CD14-positive monocyte (primary cell): ENCODE measurements at regions not wholly inside any gene's neighbourhood (a gene's known extent, or its start where the extent isn't known, plus 50 kb on each side); places are given as distances from the start of the nearest gene placed in this dataset.

ENCODE experiments used
- DNase-seq, 3 donors: peaks; one replicate each; pipeline ENCODE4 v3.0.0-alpha.2; 2011 to 2022
- H2AFZ ChIP-seq: 2 replicates; pipeline ENCODE4 v1.6.0; 2012; ENCODE audit warnings: mild to moderate bottlenecking, low read depth, low read length, inconsistent platforms; ENCODE audit not compliant: insufficient read depth, poor library complexity, severe bottlenecking
- H3K27ac ChIP-seq, 2 donors: 1 replicate in 1 of 2; 2 replicates in 1 of 2; pipeline ENCODE4 v1.5.1; 2012 to 2013; ENCODE audit warnings: low read length in 2 of 2, control low read depth in 1 of 2, inconsistent platforms in 1 of 2, low read depth in 1 of 2, mild to moderate bottlenecking in 1 of 2
- H3K27me3 ChIP-seq, 2 donors: one replicate each; pipeline versions ENCODE4 v1.6.0 to v1.6.1; 2011 to 2013; ENCODE audit warnings: low read length in 2 of 2; ENCODE audit not compliant: control insufficient read depth in 2 of 2, insufficient read depth in 2 of 2
- H3K36me3 ChIP-seq, 2 donors: replicated peaks in 1 of 2; 1 replicate in 1 of 2; 2 replicates in 1 of 2; pipeline versions ENCODE4 v1.5.1 to v1.6.1; 2012 to 2013; ENCODE audit warnings: low read length in 2 of 2, control low read depth in 1 of 2, inconsistent platforms in 1 of 2, mild to moderate bottlenecking in 1 of 2; ENCODE audit not compliant: insufficient read depth in 2 of 2, control insufficient read depth in 1 of 2
- H3K4me1 ChIP-seq, 2 donors: 1 replicate in 1 of 2; 2 replicates in 1 of 2; pipeline versions ENCODE4 v1.5.1 to v1.6.1; 2012 to 2013; ENCODE audit warnings: low read length in 2 of 2, control low read depth in 1 of 2, inconsistent platforms in 1 of 2, mild to moderate bottlenecking in 1 of 2, moderate library complexity in 1 of 2; ENCODE audit not compliant: insufficient read depth in 2 of 2, control insufficient read depth in 1 of 2
- H3K4me2 ChIP-seq: replicated peaks from 2 replicates; pipeline ENCODE3; 2012; ENCODE audit warnings: low read length, moderate library complexity, mild to moderate bottlenecking; ENCODE audit not compliant: poor library complexity, severe bottlenecking; ENCODE audit errors: extremely low read depth
- H3K4me3 ChIP-seq, 3 experiments: fragments of 200-600 bp in 1 of 3; sonication (generic) in 1 of 3; replicated peaks in 1 of 3; 1 replicate in 2 of 3; 2 replicates in 1 of 3; pipeline ENCODE4 v1.5.1; 2011 to 2013; ENCODE audit warnings: low read length in 3 of 3, mild to moderate bottlenecking in 3 of 3, control low read depth in 2 of 3, low read depth in 2 of 3, inconsistent platforms in 1 of 3, moderate library complexity in 1 of 3
- H3K79me2 ChIP-seq: 2 replicates; pipeline ENCODE4 v1.6.0; 2012; ENCODE audit warnings: mild to moderate bottlenecking, control low read depth, inconsistent platforms, low read length, moderate library complexity; ENCODE audit not compliant: insufficient read depth
- H3K9ac ChIP-seq: 2 replicates; pipeline ENCODE4 v1.6.0; 2017; ENCODE audit warnings: low read length, mild to moderate bottlenecking; ENCODE audit not compliant: insufficient read depth, poor library complexity, severe bottlenecking
- H3K9me3 ChIP-seq, 2 donors: replicated peaks in 1 of 2; 1 replicate in 1 of 2; 2 replicates in 1 of 2; pipeline versions ENCODE4 v1.5.1 to v1.6.1; 2012 to 2013; ENCODE audit warnings: low read length in 2 of 2, control low read depth in 1 of 2; ENCODE audit not compliant: control insufficient read depth in 1 of 2, insufficient read depth in 1 of 2
- H4K20me1 ChIP-seq: 2 replicates; pipeline ENCODE4 v1.6.0; 2012; ENCODE audit warnings: mild to moderate bottlenecking, low read length, control low read depth, moderate library complexity; ENCODE audit not compliant: insufficient read depth
- H3K27ac Mint-ChIP-seq, 7 donors: one replicate each; pipeline ENCODE4 v1.8.0; 2020; ENCODE audit warnings: mild to moderate bottlenecking in 7 of 7, mixed read lengths in 7 of 7, moderate library complexity in 6 of 7, inconsistent platforms in 2 of 7
- H3K27me3 Mint-ChIP-seq, 3 donors: one replicate each; pipeline ENCODE4 v1.8.0; 2021 to 2022; ENCODE audit warnings: low read depth in 3 of 3, mild to moderate bottlenecking in 3 of 3, mixed read lengths in 3 of 3, moderate library complexity in 3 of 3, inconsistent platforms in 1 of 3
- H3K36me3 Mint-ChIP-seq, 2 donors: one replicate each; pipeline ENCODE4 v1.8.0; 2020; ENCODE audit warnings: mixed read lengths in 2 of 2, inconsistent platforms in 1 of 2, mild to moderate bottlenecking in 1 of 2
- H3K4me1 Mint-ChIP-seq: one replicate; pipeline ENCODE4 v1.8.0; 2020; ENCODE audit warnings: mild to moderate bottlenecking, mixed read lengths
- H3K4me3 Mint-ChIP-seq, 2 donors: one replicate each; pipeline ENCODE4 v1.8.0; 2020; ENCODE audit warnings: mild to moderate bottlenecking in 2 of 2, mixed read lengths in 2 of 2, moderate library complexity in 1 of 2
- H3K9me3 Mint-ChIP-seq, 7 donors: one replicate each; pipeline ENCODE4 v1.8.0; 2020 to 2022; ENCODE audit warnings: mixed read lengths in 7 of 7, mild to moderate bottlenecking in 6 of 7, moderate library complexity in 6 of 7, inconsistent platforms in 2 of 7
- CTCF ChIP-seq: fragments of 200-600 bp; IDR thresholded peaks from one replicate; pipeline ENCODE4 v1.8.0; 2022; ENCODE audit warnings: antibody characterized with exemption, mild to moderate bottlenecking
- WGBS: methylation state at CpG from one replicate; pipeline ENCODE4 v1.1.5; 2013; ENCODE audit warnings: missing lambda C conversion rate; ENCODE audit not compliant: insufficient coverage; 5-methylcytosine and 5-hydroxymethylcytosine counted together
- intact Hi-C, 2 donors: fragments of 100-400 bp; cut with micrococcal nuclease; formaldehyde crosslinking; loops; one replicate each; pipeline versions ENCODE4 v1.15.0 to v1.15.1; 2023

GRCh38 chr3:99466331-99466730, 172.1 kb upstream of the COL8A1 start:
- no peak overlapping the region for H3K27ac Mint-ChIP-seq
- no peaks in the 10 kb centered on the region for H3K27me3 ChIP-seq
- H3K27ac ChIP-seq: no peak overlapping the region
- peaks cover 0 to 2% (median 0%) of the 10 kb centered on the region in 3 donors for H3K27me3 Mint-ChIP-seq
- H3K9ac ChIP-seq: no peak overlapping the region
- intact Hi-C loops: no loop called here
- WGBS: no CpG with 5 or more reads among the region's 2 CpGs
- no peak overlapping the region for H3K4me2 ChIP-seq
- H3K4me3 ChIP-seq: no peak overlapping the region
- H3K4me1 ChIP-seq: no peaks in the 10 kb centered on the region
- no peak overlapping the region for H3K4me3 Mint-ChIP-seq
- no peaks in the 10 kb centered on the region for H3K9me3 ChIP-seq
- no peaks in the 10 kb centered on the region for H3K36me3 ChIP-seq
- H4K20me1 ChIP-seq: no peaks in the 10 kb centered on the region
- no peaks in the 10 kb centered on the region for H3K79me2 ChIP-seq
- TF ChIP-seq CTCF: no peak
- DNase-seq: no peak
- H2AFZ ChIP-seq: no peak overlapping the region
- peaks cover 0 to 6% (median 0%) of the 10 kb centered on the region in 7 donors for H3K9me3 Mint-ChIP-seq
- H3K36me3 Mint-ChIP-seq: no peaks in the 10 kb centered on the region
- H3K4me1 Mint-ChIP-seq: no peaks in the 10 kb centered on the region

- Mint-ChIP-seq H3K27me3 (no peaks in the 10 kb centered on the region), H3K27ac (no peak overlapping the region), H3K4me3 (no peak overlapping the region), H3K9me3 (peaks cover 0 to 3% (median 2%) of the 10 kb centered on the region in 7 donors), H3K36me3 (no peaks in the 10 kb centered on the region), H3K4me1 (no peaks in the 10 kb centered on the region)
- no peak overlapping the region for H3K4me3 ChIP-seq
- no peak overlapping the region for H3K9ac ChIP-seq
- H3K4me2 ChIP-seq: no peak overlapping the region
- H3K27ac ChIP-seq: no peak overlapping the region
- no peaks in the 10 kb centered on the region for H3K79me2 ChIP-seq
- H4K20me1 ChIP-seq: no peaks in the 10 kb centered on the region
- no peaks in the 10 kb centered on the region for H3K9me3 ChIP-seq
- no peak for DNase-seq
- TF ChIP-seq CTCF: no peak
- WGBS: 80% methylated on average over 1 of the region's 3 CpGs
- intact Hi-C loops: no loop called here
- H2AFZ ChIP-seq: no peak overlapping the region
- H3K36me3 ChIP-seq: no peaks in the 10 kb centered on the region
- no peaks in the 10 kb centered on the region for H3K4me1 ChIP-seq
- H3K27me3 ChIP-seq: no peaks in the 10 kb centered on the region
Observed at GRCh38 chr3:99458013-99458412, 180.4 kb upstream of the COL8A1 start.
